ENCODE measurements at regions not wholly inside any gene's neighbourhood (a gene's known extent, or its start where the extent isn't known, plus 50 kb on each side); places are given as distances from the start of the nearest gene placed in this dataset.
"Not testable (repeated sequence)": the region's sequence is repeated elsewhere in the genome, so short reads cannot be mapped to it uniquely, and the experiment has no call there.

- Histone ChIP-seq H3K9me3 (ENCODE audit: control insufficient read depth in 4 of 4, insufficient read depth in 3 of 4, low read length in 3 of 4) (no peaks in the 10 kb centered on the region), H3K27ac (ENCODE audit: low read depth in 1 of 2, low read length in 1 of 2) (no peak overlapping the region), H3K36me3 (ENCODE audit: control insufficient read depth in 4 of 4, insufficient read depth in 4 of 4, low read length in 4 of 4) (no peaks in the 10 kb centered on the region), H3K4me1 (ENCODE audit: control insufficient read depth in 5 of 5, insufficient read depth in 5 of 5, low read length in 5 of 5) (no peaks in the 10 kb centered on the region), H3K9ac (ENCODE audit: insufficient read depth in 1 of 2, low read length in 2 of 2) (no peak overlapping the region), H3K27me3 (ENCODE audit: control insufficient read depth in 3 of 3, insufficient read depth in 3 of 3, low read length in 2 of 3) (no peaks in the 10 kb centered on the region), H3K4me3 (no peak overlapping the region)
- no peak for ATAC-seq (ENCODE audit: insufficient read depth, low FRiP score)
- TF ChIP-seq, protein P1, sequence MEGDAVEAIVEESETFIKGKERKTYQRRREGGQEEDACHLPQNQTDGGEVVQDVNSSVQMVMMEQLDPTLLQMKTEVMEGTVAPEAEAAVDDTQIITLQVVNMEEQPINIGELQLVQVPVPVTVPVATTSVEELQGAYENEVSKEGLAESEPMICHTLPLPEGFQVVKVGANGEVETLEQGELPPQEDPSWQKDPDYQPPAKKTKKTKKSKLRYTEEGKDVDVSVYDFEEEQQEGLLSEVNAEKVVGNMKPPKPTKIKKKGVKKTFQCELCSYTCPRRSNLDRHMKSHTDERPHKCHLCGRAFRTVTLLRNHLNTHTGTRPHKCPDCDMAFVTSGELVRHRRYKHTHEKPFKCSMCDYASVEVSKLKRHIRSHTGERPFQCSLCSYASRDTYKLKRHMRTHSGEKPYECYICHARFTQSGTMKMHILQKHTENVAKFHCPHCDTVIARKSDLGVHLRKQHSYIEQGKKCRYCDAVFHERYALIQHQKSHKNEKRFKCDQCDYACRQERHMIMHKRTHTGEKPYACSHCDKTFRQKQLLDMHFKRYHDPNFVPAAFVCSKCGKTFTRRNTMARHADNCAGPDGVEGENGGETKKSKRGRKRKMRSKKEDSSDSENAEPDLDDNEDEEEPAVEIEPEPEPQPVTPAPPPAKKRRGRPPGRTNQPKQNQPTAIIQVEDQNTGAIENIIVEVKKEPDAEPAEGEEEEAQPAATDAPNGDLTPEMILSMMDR (IDR thresholded peaks at IDR 0.05; ENCODE audit: control extremely low read depth, extremely low read depth), result no peak
- DNase-seq, result no peak
Measured at GRCh38 chr15:66870880-66871388, 168.9 kb downstream of the SMAD6 start.

DNA sequence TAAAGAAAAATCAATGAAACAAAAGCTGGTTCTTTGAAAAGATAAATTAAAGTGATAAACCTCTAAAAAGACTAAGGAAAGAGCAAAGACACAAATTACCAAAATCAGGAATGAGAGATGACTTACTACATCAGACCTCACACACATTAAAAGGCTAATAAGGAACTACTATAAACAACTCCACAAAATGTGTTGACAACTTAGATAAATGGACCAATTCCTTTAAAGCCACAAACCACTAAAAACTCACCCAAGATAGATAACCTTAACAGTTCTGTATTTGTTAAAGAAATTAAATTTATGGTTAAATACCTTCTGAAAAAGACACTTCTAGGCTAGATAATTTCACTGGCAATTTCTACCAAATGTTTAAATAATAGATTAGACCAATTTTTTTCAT is 170.4 kb downstream of the SMAD6 start:
- TF ChIP-seq, protein P1 (IDR thresholded peaks at IDR 0.05; ENCODE audit: control extremely low read depth, extremely low read depth), result no peak
- H3K36me3 ChIP-seq (ENCODE audit: control insufficient read depth in 4 of 4, insufficient read depth in 4 of 4, low read length in 4 of 4), result no peaks in the 10 kb centered on the region
- H3K9me3 ChIP-seq (ENCODE audit: control insufficient read depth in 4 of 4, insufficient read depth in 3 of 4, low read length in 3 of 4), result peaks cover 0 to 2% (median 0%) of the 10 kb centered on the region in 4 donors
- no peaks in the 10 kb centered on the region for H3K27me3 ChIP-seq (ENCODE audit: control insufficient read depth in 3 of 3, insufficient read depth in 3 of 3, low read length in 2 of 3)
- H3K4me1 ChIP-seq (ENCODE audit: control insufficient read depth in 5 of 5, insufficient read depth in 5 of 5, low read length in 5 of 5), result no peaks in the 10 kb centered on the region
- H3K27ac ChIP-seq (ENCODE audit: low read depth in 1 of 2, low read length in 1 of 2), result no peak overlapping the region
- no peak overlapping the region for H3K4me3 ChIP-seq
- no peak overlapping the region for H3K9ac ChIP-seq (ENCODE audit: insufficient read depth in 1 of 2, low read length in 2 of 2)
- no peak for DNase-seq
- ATAC-seq (ENCODE audit: insufficient read depth, low FRiP score), result no peak

DNA sequence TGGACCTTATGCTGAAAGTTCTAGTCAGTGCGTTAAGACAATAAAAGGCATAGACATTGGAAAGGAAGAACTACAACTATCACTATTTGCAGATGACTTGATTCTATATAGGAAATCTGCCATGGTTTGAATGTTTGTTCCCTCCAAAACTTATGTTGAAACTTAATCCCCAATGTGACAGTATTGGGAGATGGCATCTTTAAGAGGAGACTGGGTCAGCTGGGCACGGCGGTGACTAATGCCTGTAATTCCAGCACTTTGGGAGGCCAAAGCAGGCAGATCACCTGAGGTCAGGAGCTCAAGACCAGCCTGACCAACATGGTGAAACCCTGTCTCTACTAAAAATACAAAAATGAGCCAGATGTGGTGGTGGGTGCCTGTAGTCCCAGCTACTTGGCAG is 171.3 kb downstream of the SMAD6 start:
- WGBS, 2 donors, result 91 to 96% methylated on average over 3 of the region's 3 CpGs
- H3K36me3 ChIP-seq (ENCODE audit: control insufficient read depth in 4 of 4, insufficient read depth in 4 of 4, low read length in 4 of 4); H3K9ac ChIP-seq (ENCODE audit: insufficient read depth in 1 of 2, low read length in 2 of 2); ATAC-seq (ENCODE audit: insufficient read depth, low FRiP score); H3K27me3 ChIP-seq (ENCODE audit: control insufficient read depth in 3 of 3, insufficient read depth in 3 of 3, low read length in 2 of 3); H3K27ac ChIP-seq (ENCODE audit: low read depth in 1 of 2, low read length in 1 of 2); H3K9me3 ChIP-seq (ENCODE audit: control insufficient read depth in 4 of 4, insufficient read depth in 3 of 4, low read length in 3 of 4); H3K4me3 ChIP-seq; H3K4me1 ChIP-seq (ENCODE audit: control insufficient read depth in 5 of 5, insufficient read depth in 5 of 5, low read length in 5 of 5); DNase-seq: not testable (repeated sequence)

DNA sequence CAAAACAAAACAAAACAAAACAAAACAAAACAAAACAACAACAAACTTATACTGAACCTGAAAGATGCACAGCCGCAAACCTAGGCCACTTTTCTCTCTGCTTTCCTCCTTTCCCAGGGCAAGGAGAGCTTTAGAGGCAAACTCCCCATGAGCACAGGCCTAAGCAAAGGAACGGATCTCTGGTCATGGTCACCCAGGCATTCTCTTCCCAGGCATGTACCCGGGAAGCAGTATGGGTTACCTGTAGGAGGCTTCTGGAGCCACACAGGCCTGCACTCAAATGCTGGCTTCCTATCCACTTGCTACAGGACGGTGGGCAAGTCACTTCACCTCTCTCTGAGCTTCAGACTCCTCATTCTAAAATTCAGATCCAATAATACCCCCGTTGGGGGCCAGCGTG is 171.8 kb downstream of the SMAD6 start:
- Histone ChIP-seq H3K27ac (ENCODE audit: low read depth in 1 of 2, low read length in 1 of 2) (no peak overlapping the region), H3K9ac (ENCODE audit: insufficient read depth in 1 of 2, low read length in 2 of 2) (no peak overlapping the region), H3K36me3 (ENCODE audit: control insufficient read depth in 4 of 4, insufficient read depth in 4 of 4, low read length in 4 of 4) (no peaks in the 10 kb centered on the region), H3K4me1 (ENCODE audit: control insufficient read depth in 5 of 5, insufficient read depth in 5 of 5, low read length in 5 of 5) (peaks cover 0 to 8% (median 5%) of the 10 kb centered on the region in 5 donors), H3K9me3 (ENCODE audit: control insufficient read depth in 4 of 4, insufficient read depth in 3 of 4, low read length in 3 of 4) (peaks cover 0 to 2% (median 0%) of the 10 kb centered on the region in 4 donors), H3K4me3 (no peak overlapping the region), H3K27me3 (ENCODE audit: control insufficient read depth in 3 of 3, insufficient read depth in 3 of 3, low read length in 2 of 3) (no peaks in the 10 kb centered on the region)
- ATAC-seq (ENCODE audit: insufficient read depth, low FRiP score) (no peak), DNase-seq (no peak)
- WGBS, 2 donors, result 93 to 94% methylated on average over 6 of the region's 6 CpGs
- TF ChIP-seq, protein P1 (IDR thresholded peaks at IDR 0.05; ENCODE audit: control extremely low read depth, extremely low read depth), result no peak
